Bronchial epithelial cell (primary cell): ENCODE measurements at regions not wholly inside any gene's neighbourhood (a gene's known extent, or its start where the extent isn't known, plus 50 kb on each side); places are given as distances from the start of the nearest gene placed in this dataset.

ENCODE experiments used
- DNase-seq: peaks from one replicate; pipeline ENCODE4 v3.0.0-alpha.2; 2010; ENCODE audit warnings: low read depth
- FAIRE-seq: peaks from 2 replicates; lab custom pipeline; 2011; peaks lifted over from hg19 to GRCh38; lab: Jason Lieb, UNC
- H3K27me3 ChIP-seq: 2 replicates; pipeline ENCODE4 v1.5.1; 2011; ENCODE audit warnings: low read length; ENCODE audit not compliant: control insufficient read depth, insufficient read depth
- H3K36me3 ChIP-seq: 2 replicates; pipeline ENCODE4 v1.5.1; 2011; ENCODE audit warnings: low read length; ENCODE audit not compliant: control insufficient read depth, insufficient read depth
- H3K4me3 ChIP-seq: 2 replicates; pipeline ENCODE4 v1.5.1; 2011; ENCODE audit warnings: mild to moderate bottlenecking, low read depth, low read length, control low read depth
- CTCF ChIP-seq: IDR thresholded peaks from 2 replicates; pipeline ENCODE4 v1.5.1; 2011; ENCODE audit warnings: mild to moderate bottlenecking, moderate library complexity, low read length, control low read depth, inconsistent platforms; ENCODE audit not compliant: insufficient read depth, severe bottlenecking

- Histone ChIP-seq H3K27me3 (no peaks in the 10 kb centered on the region), H3K36me3 (no peaks in the 10 kb centered on the region), H3K4me3 (no peak overlapping the region)
- DNase-seq (no peak), FAIRE-seq (no peak)
- TF ChIP-seq CTCF, result no peak
These were observed 91.1 kb upstream of the ATP11B start for GRCh38 chr3:182702216-182702615.

GRCh38 chr3:182703233-182703632 lies 90.1 kb upstream of the ATP11B start:
- no peaks in the 10 kb centered on the region for H3K36me3 ChIP-seq
- no peak for DNase-seq
- H3K27me3 ChIP-seq, result no peaks in the 10 kb centered on the region
- no peak overlapping the region for H3K4me3 ChIP-seq
- no peak for TF ChIP-seq CTCF
- FAIRE-seq, result no peak

- Histone ChIP-seq H3K27me3 (no peaks in the 10 kb centered on the region), H3K36me3 (no peaks in the 10 kb centered on the region), H3K4me3 (no peak overlapping the region)
- TF ChIP-seq CTCF, result no peak
- FAIRE-seq, result no peak
- DNase-seq, result no peak
These were observed 88.4 kb upstream of the ATP11B start for GRCh38 chr3:182704926-182705325.

GRCh38 chr3:182708810-182709209 lies 84.5 kb upstream of the ATP11B start:
- Histone ChIP-seq H3K4me3 (no peak overlapping the region), H3K36me3 (no peaks in the 10 kb centered on the region), H3K27me3 (no peaks in the 10 kb centered on the region)
- TF ChIP-seq CTCF, result no peak
- FAIRE-seq (no peak), DNase-seq (no peak)

- H3K4me3 ChIP-seq, result no peak overlapping the region
- H3K36me3 ChIP-seq, result no peaks in the 10 kb centered on the region
- no peaks in the 10 kb centered on the region for H3K27me3 ChIP-seq
- no peak for TF ChIP-seq CTCF
- no peak for DNase-seq
- FAIRE-seq, result no peak
These were observed 84.0 kb upstream of the ATP11B start for GRCh38 chr3:182709306-182709705.

- no peak for FAIRE-seq
- Histone ChIP-seq H3K27me3 (no peaks in the 10 kb centered on the region), H3K36me3 (no peaks in the 10 kb centered on the region), H3K4me3 (no peak overlapping the region)
- peak; percentile 33 for DNase-seq
- TF ChIP-seq CTCF, result peak; percentile 47
These were observed 82.6 kb upstream of the ATP11B start for GRCh38 chr3:182710557-182711157.
